B cell (primary cell): ENCODE measurements at regions not wholly inside any gene's neighbourhood (a gene's known extent, or its start where the extent isn't known, plus 50 kb on each side); places are given as distances from the start of the nearest gene placed in this dataset.

Source experiments
- ATAC-seq: fragments of 200-7000 bp; cut with Tn5 transposase; one replicate; pipeline ENCODE4 v1.10.0; 2021; ENCODE audit warnings: low read depth, mild to moderate bottlenecking, moderate number of reproducible peaks, moderate library complexity
- CTCF ChIA-PET: fragments of 350-600 bp; sonication (Branson Sonifier 250); formaldehyde crosslinking; loops from one replicate; lab custom pipeline; 2021; ENCODE audit warnings: antibody characterized with exemption, inconsistent platforms; lab: Charles Lee
- POLR2A ChIA-PET: fragments of 350-600 bp; sonication (Branson Sonifier 250); formaldehyde crosslinking; loops from one replicate; lab custom pipeline; 2021; ENCODE audit warnings: antibody characterized with exemption; lab: Charles Lee
- DNase-seq: peaks from one replicate; pipeline ENCODE4 v3.0.0; 2013
- H2AFZ ChIP-seq: 2 replicates; pipeline ENCODE4 v1.6.1; 2012; ENCODE audit warnings: mild to moderate bottlenecking, low read depth, low read length; ENCODE audit not compliant: insufficient read depth, poor library complexity, severe bottlenecking
- H3K27ac ChIP-seq, 2 donors: 1 replicate in 1 of 2; 2 replicates in 1 of 2; pipeline ENCODE4 v1.5.1; 2012 to 2013; ENCODE audit warnings: low read length in 2 of 2, mild to moderate bottlenecking in 2 of 2, moderate library complexity in 1 of 2
- H3K27me3 ChIP-seq, 4 experiments: fragments of 200-600 bp in 1 of 4; sonication (generic) in 1 of 4; replicated peaks in 1 of 4; 1 replicate in 2 of 4; 2 replicates in 2 of 4; pipeline versions ENCODE4 v1.6.1 to v1.7.0; 2013 to 2016; ENCODE audit warnings: low read length in 3 of 4, mild to moderate bottlenecking in 2 of 4, mixed read lengths in 1 of 4, moderate library complexity in 1 of 4; ENCODE audit not compliant: insufficient read depth in 4 of 4, control insufficient read depth in 3 of 4; ENCODE audit errors: control extremely low read depth in 1 of 4
- H3K36me3 ChIP-seq, 2 experiments: replicated peaks in 1 of 2; 1 replicate in 1 of 2; 2 replicates in 1 of 2; pipeline versions ENCODE4 v1.6.1 to v1.7.1; 2013; ENCODE audit warnings: low read length in 1 of 2; ENCODE audit not compliant: insufficient read depth in 2 of 2, control insufficient read depth in 1 of 2; ENCODE audit errors: control extremely low read depth in 1 of 2, extremely low read depth in 1 of 2
- H3K4me1 ChIP-seq, 2 donors: fragments of 200-600 bp in 1 of 2; sonication (generic) in 1 of 2; 1 replicate in 1 of 2; 2 replicates in 1 of 2; pipeline versions ENCODE4 v1.5.1 to v1.6.1; 2013 to 2017; ENCODE audit warnings: low read length in 2 of 2; ENCODE audit not compliant: control insufficient read depth in 2 of 2, insufficient read depth in 2 of 2
- H3K4me2 ChIP-seq: replicated peaks from 2 replicates; pipeline ENCODE3; 2012; ENCODE audit warnings: mild to moderate bottlenecking, low read depth, low read length; ENCODE audit not compliant: poor library complexity, severe bottlenecking
- H3K4me3 ChIP-seq, 5 experiments: fragments of 200-600 bp in 1 of 5; sonication (generic) in 1 of 5; 1 replicate in 3 of 5; 2 replicates in 2 of 5; pipeline versions ENCODE4 v1.5.1 to v1.7.0; 2011 to 2016; ENCODE audit warnings: low read length in 4 of 5, mild to moderate bottlenecking in 4 of 5, low read depth in 2 of 5, control low read depth in 1 of 5, moderate library complexity in 1 of 5; ENCODE audit not compliant: insufficient read depth in 1 of 5; ENCODE audit errors: control extremely low read depth in 1 of 5, extremely low read depth in 1 of 5
- H3K79me2 ChIP-seq: fragments of 200-600 bp; sonication (generic); one replicate; pipeline ENCODE4 v1.6.0; 2016; ENCODE audit warnings: low read length; ENCODE audit not compliant: control insufficient read depth, insufficient read depth
- H3K9ac ChIP-seq: fragments of 200-600 bp; sonication (generic); 2 replicates; pipeline ENCODE4 v1.6.1; 2017; ENCODE audit warnings: mild to moderate bottlenecking, low read length, moderate library complexity
- H3K9me3 ChIP-seq, 3 donors: one replicate each; pipeline versions ENCODE4 v1.6.1 to v1.7.1; 2013; ENCODE audit warnings: low read length in 2 of 3; ENCODE audit not compliant: control insufficient read depth in 2 of 3, insufficient read depth in 1 of 3; ENCODE audit errors: control extremely low read depth in 1 of 3
- H4K20me1 ChIP-seq: 2 replicates; pipeline ENCODE4 v1.6.0; 2012; ENCODE audit warnings: mild to moderate bottlenecking, low read length; ENCODE audit not compliant: insufficient read depth, control insufficient read depth, poor library complexity, severe bottlenecking
- H3K27ac Mint-ChIP-seq: one replicate; pipeline ENCODE4 v1.8.0; 2021; ENCODE audit warnings: mixed read lengths
- H3K27me3 Mint-ChIP-seq: one replicate; pipeline ENCODE4 v1.8.0; 2021; ENCODE audit warnings: mixed read lengths
- H3K4me1 Mint-ChIP-seq: one replicate; pipeline ENCODE4 v1.8.0; 2021; ENCODE audit warnings: mixed read lengths
- H3K4me3 Mint-ChIP-seq: one replicate; pipeline ENCODE4 v1.8.0; 2021; ENCODE audit warnings: mixed read lengths
- H3K9me3 Mint-ChIP-seq: one replicate; pipeline ENCODE4 v1.8.0; 2022; ENCODE audit warnings: mixed read lengths; ENCODE audit not compliant: insufficient read depth
- EZH2 ChIP-seq: IDR thresholded peaks from 2 replicates; pipeline ENCODE4 v1.6.1; 2012; ENCODE audit warnings: borderline replicate concordance, low read depth, mild to moderate bottlenecking, moderate library complexity, low read length; ENCODE audit not compliant: insufficient read depth, poor library complexity, severe bottlenecking
- WGBS: methylation state at CpG from one replicate; pipeline ENCODE4 v1.1.5; 2013; ENCODE audit warnings: missing lambda C conversion rate; ENCODE audit not compliant: insufficient coverage; 5-methylcytosine and 5-hydroxymethylcytosine counted together
- intact Hi-C: fragments of 100-400 bp; cut with micrococcal nuclease; formaldehyde crosslinking; loops from one replicate; pipeline ENCODE4 v1.10.0; 2022
- TF ChIP-seq, protein P1 (sequence below): fragments of 200-600 bp; IDR thresholded peaks from one replicate; pipeline ENCODE4 v1.8.0; 2022; ENCODE audit warnings: antibody characterized with exemption, mild to moderate bottlenecking

DNA sequence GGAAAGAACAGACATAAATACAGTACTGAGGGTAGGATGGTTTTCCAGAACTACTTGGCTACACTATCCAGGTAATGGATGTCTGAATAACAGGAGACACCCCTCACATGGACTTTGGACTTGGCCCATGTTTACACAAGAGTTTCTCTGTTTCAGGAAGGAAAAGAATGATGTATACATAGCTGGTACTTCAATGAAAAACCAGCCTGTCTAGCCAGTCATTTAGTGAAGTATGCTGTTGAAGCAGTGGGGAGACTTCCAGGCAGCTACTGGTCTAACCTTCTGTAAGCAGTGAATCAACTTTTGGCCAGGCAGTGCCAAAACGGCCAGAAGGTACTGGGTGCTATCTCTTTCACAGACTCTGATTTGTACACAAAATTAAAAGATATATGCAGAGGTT is 135.0 kb downstream of the MBL2 start:
- ChIA-PET CTCF (no interaction called here), POLR2A (no interaction called here)
- H3K4me2 ChIP-seq: no peak overlapping the region
- H3K79me2 ChIP-seq: no peaks in the 10 kb centered on the region
- H3K27ac ChIP-seq: no peak overlapping the region
- H3K4me1 Mint-ChIP-seq: no peaks in the 10 kb centered on the region
- H3K9ac ChIP-seq: no peak overlapping the region
- H3K36me3 ChIP-seq: no peaks in the 10 kb centered on the region
- H3K27me3 Mint-ChIP-seq: no peaks in the 10 kb centered on the region
- H4K20me1 ChIP-seq: no peaks in the 10 kb centered on the region
- no peaks in the 10 kb centered on the region for H3K27me3 ChIP-seq
- H3K4me1 ChIP-seq: no peaks in the 10 kb centered on the region
- H3K4me3 Mint-ChIP-seq: no peak overlapping the region
- WGBS: no CpG with 5 or more reads among the region's 1 CpG
- H3K4me3 ChIP-seq: no peak overlapping the region
- no peaks in the 10 kb centered on the region for H3K9me3 Mint-ChIP-seq
- DNase-seq (no peak), ATAC-seq (no peak)
- intact Hi-C loops: no loop called here
- peaks cover 0 to 2% (median 0%) of the 10 kb centered on the region in 3 donors for H3K9me3 ChIP-seq
- H2AFZ ChIP-seq: no peak overlapping the region
- TF ChIP-seq, protein P1, sequence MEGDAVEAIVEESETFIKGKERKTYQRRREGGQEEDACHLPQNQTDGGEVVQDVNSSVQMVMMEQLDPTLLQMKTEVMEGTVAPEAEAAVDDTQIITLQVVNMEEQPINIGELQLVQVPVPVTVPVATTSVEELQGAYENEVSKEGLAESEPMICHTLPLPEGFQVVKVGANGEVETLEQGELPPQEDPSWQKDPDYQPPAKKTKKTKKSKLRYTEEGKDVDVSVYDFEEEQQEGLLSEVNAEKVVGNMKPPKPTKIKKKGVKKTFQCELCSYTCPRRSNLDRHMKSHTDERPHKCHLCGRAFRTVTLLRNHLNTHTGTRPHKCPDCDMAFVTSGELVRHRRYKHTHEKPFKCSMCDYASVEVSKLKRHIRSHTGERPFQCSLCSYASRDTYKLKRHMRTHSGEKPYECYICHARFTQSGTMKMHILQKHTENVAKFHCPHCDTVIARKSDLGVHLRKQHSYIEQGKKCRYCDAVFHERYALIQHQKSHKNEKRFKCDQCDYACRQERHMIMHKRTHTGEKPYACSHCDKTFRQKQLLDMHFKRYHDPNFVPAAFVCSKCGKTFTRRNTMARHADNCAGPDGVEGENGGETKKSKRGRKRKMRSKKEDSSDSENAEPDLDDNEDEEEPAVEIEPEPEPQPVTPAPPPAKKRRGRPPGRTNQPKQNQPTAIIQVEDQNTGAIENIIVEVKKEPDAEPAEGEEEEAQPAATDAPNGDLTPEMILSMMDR: no peak
- no peak for TF ChIP-seq EZH2
- no peak overlapping the region for H3K27ac Mint-ChIP-seq

DNA sequence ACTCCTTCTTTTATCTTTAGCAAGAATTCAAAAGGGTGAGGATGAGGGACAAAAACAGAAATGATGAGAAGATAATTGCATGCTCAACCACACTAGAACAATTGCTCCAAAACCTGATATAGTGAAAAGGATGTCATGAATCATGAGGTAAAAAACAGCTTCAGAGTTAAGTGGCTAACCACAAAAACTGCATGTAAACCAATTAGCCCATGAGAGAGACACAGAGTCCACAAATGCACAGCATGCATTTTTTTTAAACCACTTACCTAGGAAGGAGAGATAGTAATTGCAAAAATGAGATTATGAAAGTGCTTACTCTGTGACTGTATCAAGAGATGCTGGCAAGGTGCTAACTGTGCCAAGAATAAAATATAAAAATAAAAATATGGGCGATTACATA is 132.9 kb downstream of the MBL2 start:
- TF ChIP-seq, protein P1: no peak
- TF ChIP-seq EZH2: no peak
- Histone ChIP-seq H3K27me3 (no peaks in the 10 kb centered on the region), H3K4me1 (no peaks in the 10 kb centered on the region), H3K4me2 (no peak overlapping the region), H4K20me1 (no peaks in the 10 kb centered on the region), H3K27ac (no peak overlapping the region), H3K4me3 (no peak overlapping the region), H3K36me3 (no peaks in the 10 kb centered on the region), H3K9ac (no peak overlapping the region), H3K9me3 (peaks cover 0 to 2% (median 0%) of the 10 kb centered on the region in 3 donors), H3K79me2 (no peaks in the 10 kb centered on the region), H2AFZ (no peak overlapping the region)
- no peak overlapping the region for H3K4me3 Mint-ChIP-seq
- intact Hi-C loops: no loop called here
- no peak overlapping the region for H3K27ac Mint-ChIP-seq
- ChIA-PET CTCF (no interaction called here), POLR2A (no interaction called here)
- DNase-seq (no peak), ATAC-seq (no peak)
- no CpG with 5 or more reads among the region's 1 CpG for WGBS
- no peaks in the 10 kb centered on the region for H3K9me3 Mint-ChIP-seq
- H3K27me3 Mint-ChIP-seq: no peaks in the 10 kb centered on the region
- no peaks in the 10 kb centered on the region for H3K4me1 Mint-ChIP-seq
